Epithelial cell of prostate (primary cell): ENCODE measurements at regions not wholly inside any gene's neighbourhood (a gene's known extent, or its start where the extent isn't known, plus 50 kb on each side); places are given as distances from the start of the nearest gene placed in this dataset.

Experiments
- DNase-seq: peaks from one replicate; pipeline ENCODE4 v3.0.0-alpha.2; 2011; ENCODE audit warnings: low read depth, low spot score
- H3K27ac ChIP-seq: fragments of 450-650 bp; 2 replicates; pipeline ENCODE4 v1.5.1; 2017; ENCODE audit warnings: mild to moderate bottlenecking

DNA sequence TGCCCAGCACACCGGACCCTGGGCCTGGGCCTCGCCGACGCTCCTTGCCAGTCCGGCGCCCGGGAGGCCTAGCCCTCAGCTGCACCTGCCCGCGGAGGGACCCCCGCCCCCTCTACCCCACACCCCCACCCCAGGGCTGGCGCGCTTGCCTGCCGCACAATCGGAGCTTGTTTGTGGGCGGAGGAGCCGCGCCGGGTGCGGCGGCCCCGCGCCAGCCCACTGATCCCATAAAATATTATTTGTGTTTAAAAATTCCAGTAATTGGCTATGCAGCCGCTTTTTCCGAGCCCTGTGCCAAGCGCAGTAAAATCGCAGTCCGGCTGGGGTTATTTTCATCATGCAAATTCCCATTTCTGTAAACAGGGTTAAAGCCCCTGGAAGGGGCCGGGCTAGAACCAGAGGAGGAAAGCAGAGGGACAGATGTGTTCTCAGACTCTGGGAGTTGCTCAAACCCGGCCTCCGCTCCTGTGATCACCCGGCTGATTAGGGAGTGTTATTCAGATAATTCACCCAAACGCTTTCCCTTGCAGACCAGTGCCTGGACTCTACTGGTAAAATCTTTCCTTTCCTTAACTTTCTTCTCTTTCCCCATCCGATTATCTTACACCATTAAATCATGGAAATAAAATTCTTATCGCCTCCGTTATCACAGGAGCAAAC is 93.1 kb downstream of the NCR2 start:
- no peak for DNase-seq
- H3K27ac ChIP-seq, result no peak overlapping the region

DNA sequence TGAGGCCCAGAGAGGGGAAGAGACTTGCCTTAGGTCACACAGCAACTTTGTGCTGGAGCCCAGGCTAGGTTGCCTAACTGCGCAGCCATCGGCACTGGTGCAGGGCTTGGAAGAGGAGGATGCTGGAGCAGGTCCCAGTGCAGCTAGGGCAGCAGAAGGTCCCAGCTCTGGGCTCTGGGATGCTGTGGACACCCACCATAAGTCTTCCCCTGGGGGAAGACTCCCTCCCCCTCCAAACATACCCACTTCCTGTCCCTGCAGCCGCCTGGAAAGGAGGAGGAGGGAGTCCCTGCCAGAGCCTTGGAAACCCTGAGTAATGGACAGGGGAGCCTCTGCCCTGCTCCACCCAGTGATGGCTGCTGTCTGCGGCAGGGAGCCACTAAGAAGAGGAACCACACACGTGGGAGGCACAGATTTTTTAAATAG is 93.6 kb downstream of the NCR2 start:
- H3K27ac ChIP-seq, result no peak overlapping the region
- DNase-seq, result no peak

DNA sequence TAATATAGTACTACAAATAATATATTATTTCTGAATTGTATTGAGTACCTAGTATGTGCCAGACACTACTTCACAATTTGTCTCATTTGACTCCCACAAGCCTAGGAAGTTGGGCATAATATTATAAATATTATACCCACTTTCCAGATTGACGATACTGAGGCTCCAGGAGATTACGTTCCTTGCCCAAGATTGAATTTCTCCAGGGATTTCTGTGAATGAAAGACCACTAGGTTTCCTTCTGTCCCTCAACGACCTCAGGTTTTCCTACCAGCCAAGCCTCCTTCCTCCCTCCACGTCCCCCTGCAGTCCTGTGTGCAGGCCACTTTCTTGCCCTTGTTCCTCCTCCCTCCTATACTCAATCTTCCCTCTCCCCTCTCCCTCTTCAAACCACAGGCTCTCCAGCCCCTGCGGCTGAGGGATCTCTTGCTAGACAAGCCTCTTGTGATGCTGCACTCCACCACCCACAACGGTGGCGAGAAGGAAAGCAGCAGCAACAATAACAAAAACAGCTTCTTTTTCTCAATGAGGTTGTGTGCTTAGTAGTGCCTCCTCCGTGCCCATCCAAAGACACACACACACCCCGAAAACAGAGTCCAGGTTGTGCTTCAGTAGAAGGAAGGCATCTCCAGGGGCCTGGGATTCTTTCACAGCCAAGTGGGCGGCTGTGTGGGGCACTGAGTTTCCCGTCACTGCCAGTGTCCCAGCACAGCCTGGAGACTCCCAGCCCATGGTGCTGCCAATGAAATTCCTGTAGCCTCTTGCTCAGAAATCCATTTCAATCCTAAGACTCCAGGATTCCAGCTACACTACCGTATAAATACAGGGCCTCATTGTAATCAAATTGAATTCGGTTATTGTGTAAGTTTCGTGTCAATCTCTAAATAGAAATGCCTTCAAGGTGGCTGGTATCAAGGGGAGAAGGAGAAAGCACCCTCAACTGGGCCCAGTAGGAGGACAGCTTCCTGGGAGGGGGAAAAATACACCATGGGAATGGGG is 94.4 kb downstream of the NCR2 start:
- no peak overlapping the region for H3K27ac ChIP-seq
- no peak for DNase-seq

DNA sequence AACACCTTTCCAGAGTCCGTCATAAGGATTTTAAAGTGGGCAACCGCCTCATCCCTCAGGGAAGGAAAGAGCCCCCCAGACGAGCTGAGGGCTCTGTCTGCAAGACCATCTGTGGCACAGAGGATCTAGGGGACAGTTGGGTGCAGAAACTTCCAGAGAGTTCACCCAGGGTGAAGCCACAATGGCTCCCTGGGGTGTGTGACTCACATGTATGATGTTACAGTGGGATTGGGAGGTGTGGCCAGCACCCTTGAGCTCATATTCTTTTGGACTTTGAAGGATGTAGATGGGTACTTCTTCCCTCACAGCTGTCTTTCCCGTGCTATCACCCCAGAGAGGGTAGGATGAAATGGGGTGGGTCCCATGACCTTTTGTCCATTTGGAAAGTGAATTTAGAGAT is 95.5 kb downstream of the NCR2 start:
- no peak overlapping the region for H3K27ac ChIP-seq
- DNase-seq, result peak; percentile 5

DNA sequence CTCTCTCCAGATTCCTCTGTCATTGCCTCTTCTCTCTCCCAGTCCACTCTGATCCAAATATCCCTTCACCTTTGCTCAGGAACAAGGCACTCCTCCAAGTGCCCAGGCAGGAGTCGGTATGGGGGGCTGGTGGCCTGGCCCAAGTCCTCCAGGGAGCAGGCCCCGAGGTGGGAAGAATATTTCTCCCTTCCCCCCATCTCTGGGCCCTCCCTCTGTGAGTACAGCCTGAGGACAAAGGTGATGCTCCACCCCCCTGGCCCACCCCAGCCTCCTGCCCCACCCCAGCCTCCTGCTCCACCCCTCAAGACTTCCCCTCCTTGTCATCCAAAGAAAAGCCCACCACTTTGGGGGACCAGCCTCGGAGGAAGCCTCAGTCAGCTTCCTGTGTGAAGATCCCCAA is 96.9 kb downstream of the NCR2 start:
- DNase-seq, result no peak
- no peak overlapping the region for H3K27ac ChIP-seq

DNA sequence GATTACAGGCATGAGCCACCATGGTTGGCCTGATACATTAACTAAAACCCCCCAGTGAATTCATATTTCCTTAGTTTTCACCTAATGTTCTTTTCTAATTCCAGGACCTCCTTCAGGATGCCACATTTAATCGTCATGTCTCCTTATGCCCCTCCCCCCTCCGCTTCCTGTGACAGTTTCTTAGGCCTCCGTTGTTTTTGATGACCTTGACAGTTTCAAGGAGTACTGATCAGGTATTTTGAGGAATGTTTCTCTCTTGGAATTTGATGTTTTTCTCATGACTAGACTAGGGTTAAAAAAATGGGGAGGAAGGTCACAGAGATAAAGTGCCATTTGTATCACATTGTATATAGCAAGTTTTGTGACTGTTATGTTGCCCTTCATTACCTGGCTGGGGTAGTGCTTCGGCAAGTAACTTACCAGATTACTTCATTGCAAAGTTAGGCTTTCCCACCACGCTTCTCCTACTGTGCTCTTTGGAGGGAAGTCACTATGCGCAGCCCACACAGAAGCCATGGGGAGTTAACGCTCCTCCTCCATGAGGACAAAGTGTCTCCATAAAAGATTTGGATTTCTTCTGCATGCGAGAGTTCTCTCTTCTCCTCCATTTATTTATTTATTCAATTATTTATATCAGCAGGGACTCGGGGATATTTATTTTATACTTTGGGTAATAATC is 99.5 kb downstream of the NCR2 start:
- DNase-seq, result no peak

DNA sequence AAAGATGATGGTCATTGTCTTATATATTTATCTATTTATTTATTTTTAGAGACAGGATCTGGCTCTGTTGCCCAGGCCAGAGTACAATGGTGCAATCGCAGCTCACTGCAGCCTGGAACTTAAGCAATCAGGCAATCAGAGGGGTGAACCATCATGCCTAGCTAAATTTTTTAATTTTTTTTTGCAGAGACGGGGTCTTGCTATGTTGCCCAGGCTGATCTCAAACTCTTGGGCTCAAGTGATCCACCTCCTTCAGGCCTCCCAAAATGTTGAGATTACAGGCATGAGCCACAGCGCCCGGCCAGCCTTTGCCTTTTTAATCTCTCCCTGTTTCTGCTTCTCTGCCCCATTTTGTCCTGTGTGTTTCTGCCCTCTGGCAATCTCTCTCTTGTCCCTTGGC is 102.2 kb downstream of the NCR2 start:
- DNase-seq, result no peak
- no peak overlapping the region for H3K27ac ChIP-seq

More for the DNA sequence above, 99.5 kb downstream of the NCR2 start:
- no peak overlapping the region for H3K27ac ChIP-seq

DNA sequence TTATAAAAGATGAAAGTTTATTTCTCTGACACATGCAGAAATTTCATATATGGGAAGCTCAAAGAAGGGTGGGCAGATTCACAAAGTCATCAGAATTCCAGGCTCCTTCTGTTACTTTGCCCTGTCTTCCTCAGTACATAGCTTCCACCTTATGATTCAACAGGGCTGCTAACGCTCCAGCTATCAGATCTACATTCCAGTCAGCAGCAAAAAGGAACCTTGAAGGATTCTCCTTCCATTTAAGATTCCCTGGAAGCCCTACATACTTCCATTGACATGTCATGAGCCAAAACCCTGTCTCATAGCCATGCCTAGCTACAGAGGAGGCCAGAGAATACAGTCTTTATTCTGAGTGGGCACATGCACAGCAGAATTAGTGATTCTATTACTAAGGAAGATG is 103.3 kb downstream of the NCR2 start:
- DNase-seq, result no peak
- H3K27ac ChIP-seq, result no peak overlapping the region

DNA sequence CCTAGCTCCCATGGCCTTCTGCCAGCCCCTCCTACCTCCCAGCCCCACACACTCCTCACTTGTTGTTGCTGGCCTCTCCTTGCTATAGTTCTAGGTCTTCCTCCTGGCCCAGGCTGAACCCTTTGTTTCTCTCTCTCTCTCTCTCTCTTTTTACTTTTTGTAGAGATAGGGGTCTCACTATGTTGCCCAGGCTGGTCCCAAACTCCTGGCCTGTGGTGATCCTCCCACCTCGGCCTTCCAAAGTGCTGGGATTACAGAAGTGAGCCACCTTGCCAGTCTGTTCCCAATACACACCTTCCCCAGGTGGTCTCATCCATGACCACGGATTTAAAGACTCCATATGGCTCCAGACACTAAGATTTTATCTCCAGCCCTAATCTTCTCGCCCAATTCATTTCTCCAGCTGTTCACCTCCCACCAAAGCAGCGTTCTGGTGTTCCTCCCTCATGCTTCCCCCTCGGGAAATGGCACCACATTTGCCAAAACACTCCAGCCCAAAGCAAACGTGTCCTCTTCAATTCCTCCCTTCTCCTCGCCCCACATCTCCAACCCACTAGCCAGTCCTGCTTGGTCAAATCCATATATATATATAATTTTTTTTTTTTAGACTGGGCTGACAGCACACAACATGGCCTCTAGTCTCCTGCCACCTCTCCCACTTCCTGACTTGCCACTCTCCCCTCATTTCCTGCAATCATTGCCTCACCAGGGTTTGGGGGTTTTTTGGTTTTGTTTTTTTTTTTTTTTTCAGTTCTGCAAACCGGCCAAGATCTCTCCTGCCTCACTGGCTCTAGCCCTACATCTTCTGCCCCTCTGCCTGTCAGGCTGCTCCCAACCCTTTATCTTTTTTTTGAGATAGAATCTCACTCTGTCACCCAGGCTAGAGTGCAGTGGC is 104.4 kb downstream of the NCR2 start:
- no peak overlapping the region for H3K27ac ChIP-seq
- DNase-seq, result no peak

DNA sequence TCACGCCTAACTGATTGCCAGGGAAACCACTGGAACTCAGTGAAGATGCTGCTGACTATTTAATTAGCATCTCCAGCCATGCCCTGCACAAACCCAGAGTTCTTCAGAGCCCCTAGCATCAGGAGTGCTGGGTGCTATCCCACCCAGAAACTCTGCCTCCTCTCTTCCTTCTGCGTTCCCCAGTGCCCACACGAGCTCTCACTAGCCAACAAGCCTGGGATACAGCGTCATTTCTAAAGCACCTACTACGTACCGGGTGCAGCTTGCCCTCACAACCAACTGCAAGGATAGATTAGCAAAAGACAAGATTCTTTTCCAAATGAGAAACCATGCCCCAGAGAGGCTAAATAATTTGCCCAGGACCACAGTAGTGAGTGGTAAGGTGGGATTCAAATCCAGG is 105.2 kb upstream of the FOXP4 start:
- H3K27ac ChIP-seq, result no peak overlapping the region
- no peak for DNase-seq

DNA sequence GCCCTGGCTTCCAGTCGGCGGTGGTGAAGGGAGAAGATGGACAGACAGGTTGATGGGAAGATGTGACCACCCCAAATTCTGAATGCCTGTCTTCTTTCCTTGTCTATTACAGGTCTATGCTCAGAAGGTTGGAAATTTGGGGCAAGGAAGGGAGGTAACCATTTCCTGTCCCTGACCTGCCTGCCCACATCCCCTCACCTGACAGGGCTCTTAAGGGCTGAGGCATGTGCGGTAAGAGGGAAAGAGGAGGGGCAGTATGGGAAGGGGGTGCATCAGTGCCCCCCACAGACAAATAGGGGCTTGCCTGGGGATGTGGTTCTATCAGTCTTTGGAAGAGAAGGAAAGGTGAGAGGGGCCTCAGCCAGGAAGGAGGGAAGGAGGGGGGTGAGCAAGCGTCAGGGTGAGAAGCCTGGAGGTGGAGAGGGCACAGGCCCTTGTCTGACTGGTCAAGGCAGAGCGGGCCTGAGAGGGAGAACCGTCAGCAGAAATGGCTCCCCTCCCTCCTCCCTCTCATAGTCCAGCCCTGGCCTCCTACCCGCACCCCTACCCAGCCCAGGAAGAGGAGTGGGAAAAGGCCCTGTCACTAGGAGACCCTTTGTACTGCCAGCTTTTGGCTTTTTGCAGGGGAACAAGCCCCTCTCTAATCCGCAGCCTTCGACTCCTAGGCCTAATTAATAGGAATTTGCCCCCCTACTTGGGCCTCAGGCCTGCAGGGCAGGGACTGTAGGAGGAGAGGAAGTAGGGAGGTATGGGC is 104.4 kb upstream of the FOXP4 start:
- H3K27ac ChIP-seq, result no peak overlapping the region
- no peak for DNase-seq

DNA sequence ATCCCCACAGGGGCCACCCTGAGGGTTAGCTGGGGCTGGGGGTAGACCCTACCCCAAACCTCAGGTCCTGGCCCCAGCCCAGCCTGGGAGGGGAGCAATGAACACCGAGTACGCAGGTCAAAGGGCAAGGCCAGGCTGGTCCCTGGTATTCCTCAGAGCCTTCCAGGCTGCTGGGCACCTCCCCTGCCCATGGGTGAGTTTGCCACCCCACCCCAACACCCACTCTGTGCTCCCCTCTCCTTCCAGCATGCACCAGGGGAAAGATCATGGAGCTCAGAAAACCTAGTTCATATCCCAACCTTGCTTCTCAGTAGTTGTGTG is 103.9 kb upstream of the FOXP4 start:
- DNase-seq, result no peak
- H3K27ac ChIP-seq, result no peak overlapping the region

DNA sequence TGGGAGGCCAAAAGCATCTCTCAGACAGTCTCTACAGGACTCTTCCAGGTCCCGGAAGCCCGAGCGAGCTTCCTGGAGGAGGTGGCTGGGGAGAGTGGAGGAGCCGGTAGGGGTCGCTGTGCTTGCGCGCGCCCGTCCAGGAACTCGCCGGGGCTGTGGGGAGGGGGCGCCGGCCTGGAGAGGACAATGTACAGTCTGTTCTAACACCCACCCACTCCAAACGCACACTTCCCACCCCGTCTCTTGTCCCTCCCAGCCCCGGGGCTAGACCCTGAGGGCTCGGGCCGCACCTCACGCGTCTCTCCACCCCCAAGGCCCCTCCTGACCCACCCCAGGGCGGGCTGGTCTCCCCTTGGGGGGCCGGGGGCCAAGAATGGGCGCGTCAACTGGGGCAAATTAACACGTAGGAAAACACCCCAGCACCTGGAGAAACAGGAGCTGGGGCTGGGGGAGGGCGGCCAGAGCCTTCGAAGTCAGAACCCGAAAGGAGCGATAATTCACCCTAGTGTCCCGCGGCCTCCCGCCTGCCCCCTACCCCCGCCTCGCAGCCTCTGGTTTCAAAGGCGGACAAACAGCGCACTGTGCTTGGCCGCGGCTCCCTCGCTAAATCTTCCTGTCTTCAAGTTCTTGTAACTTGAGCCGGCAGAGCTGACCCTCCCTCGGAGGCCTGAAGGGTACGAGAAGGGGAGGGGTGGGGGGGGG is 103.2 kb upstream of the FOXP4 start:
- DNase-seq, result no peak
- H3K27ac ChIP-seq, result no peak overlapping the region

DNA sequence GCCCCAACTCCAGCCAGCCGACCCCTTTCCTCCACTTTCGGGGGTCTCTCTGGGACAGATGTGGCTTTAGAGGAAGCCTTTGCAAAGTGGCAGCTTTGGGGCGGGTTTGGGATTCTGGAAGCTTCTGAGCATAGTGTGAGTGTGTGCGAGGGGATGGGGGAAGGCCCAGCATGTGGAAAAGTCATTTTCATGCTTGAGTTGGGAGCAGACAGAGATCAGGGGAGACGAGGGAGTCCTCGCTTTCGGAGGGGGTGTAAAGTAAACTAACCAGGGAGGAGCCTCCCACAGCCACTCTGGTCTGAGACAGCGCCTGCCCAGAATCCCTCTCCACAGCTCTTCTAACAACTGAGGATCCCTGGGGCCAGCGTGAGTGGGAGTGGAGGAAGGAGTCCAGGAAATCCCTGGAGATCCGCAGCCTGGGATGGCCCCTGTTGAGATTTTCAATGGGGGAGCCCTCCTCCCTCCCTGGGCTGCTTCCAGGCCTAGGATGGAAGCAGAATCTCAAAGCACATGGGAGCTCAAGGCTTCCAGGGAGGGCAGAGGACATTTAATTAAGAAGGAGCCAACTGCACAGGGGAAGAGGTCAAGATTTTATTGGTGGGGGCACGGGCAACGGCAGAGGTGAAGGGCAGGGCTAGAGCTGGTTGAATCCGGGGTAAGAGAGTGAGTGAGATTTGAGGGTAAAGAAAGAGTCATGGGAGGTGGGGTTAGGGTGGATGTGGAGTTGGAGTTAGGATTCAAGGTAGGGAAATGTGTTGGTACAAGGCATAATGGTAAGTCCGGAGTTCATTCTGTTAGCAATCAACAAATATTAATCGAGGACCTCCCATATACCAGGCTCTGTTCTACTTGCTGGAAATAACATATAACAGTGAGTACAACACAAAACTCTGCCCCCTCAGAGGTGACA is 102.3 kb upstream of the FOXP4 start:
- no peak for DNase-seq
- no peak overlapping the region for H3K27ac ChIP-seq

DNA sequence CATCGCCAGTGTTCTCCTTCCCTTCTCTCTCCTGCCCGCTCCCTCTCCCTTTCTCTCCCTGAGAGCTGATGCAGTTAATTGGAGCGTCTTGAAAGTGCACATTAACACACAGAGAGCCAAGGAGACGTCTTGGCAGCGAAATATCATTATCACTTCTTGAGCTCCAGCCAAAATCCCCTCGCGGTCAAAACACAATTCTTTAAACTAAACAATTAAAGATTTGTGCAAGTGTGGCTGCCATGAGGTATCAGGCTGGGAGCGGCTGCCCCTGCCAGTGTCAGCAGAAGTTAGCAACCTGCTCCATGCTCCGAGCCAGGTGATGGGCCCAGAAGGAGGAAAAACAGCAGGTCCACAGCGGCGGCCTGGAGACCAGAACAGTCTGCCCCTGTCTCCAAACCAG is 100.9 kb upstream of the FOXP4 start:
- H3K27ac ChIP-seq, result no peak overlapping the region
- no peak for DNase-seq

DNA sequence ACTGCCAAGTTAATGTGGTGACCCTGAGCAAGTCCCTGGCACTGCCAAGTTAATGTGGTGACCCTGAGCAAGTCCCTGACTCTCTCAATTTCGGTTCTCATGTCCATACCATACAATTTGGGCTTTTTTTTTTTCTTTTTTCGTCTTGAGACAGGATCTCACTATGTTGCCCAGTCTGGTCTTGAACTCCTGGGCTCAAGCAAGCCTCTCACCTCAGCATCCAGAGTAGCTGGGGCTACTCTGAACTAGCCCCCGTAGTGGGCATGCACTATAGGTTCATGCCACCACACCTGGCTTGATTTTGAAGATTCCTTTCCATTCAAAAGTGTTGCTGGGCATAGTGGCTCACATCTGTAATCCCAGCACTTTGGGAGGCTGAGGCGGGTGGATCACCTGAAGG is 100.0 kb upstream of the FOXP4 start:
- DNase-seq, result no peak
- no peak overlapping the region for H3K27ac ChIP-seq

DNA sequence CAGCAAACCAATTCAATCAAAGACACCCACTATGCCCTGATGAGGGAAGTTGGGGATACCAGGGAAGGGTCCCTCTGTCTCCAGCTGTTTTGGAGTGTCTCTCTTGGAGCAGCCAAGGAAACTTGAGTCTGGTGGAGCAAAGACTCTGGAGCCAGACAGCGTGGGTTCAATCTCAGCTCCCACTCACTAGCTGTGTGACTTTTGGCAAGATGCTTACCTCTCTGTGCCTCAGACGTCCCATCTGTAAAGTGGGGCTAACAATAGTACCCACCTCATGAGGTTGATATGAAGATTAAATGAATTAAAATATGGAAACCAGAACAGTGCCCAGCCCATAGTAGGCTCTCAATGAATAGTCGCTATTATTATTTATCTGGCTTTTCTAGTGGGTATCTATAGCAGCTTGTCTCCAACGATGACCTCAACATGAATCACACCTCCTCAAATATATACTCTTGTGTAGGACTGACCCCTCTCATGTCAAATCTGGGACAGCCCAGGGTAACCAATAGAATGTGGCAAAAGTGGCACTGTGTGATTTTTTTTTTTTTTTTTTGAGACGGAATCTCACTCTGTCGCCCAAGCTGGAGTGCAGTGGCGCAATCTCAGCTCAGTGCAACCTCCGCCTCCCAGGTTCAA is 99.2 kb upstream of the FOXP4 start:
- H3K27ac ChIP-seq, result no peak overlapping the region
- no peak for DNase-seq
